ENCODE measurements at regions not wholly inside any gene's neighbourhood (a gene's known extent, or its start where the extent isn't known, plus 50 kb on each side); places are given as distances from the start of the nearest gene placed in this dataset.

GRCh38 chr1:113198806-113199205, 125.8 kb downstream of the LRIG2 start:
- TF ChIP-seq CTCF (optimal IDR thresholded peaks at IDR 0.05 in 1 of 3, IDR thresholded peaks at IDR 0.05 in 1 of 3, conservative IDR thresholded peaks at IDR 0.05 in 1 of 3; ENCODE audit: extremely low read depth in 1 of 3, insufficient read depth in 2 of 3, low read length in 3 of 3) = no peak
- no peak for TF ChIP-seq EZH2 (IDR thresholded peaks at IDR 0.05; ENCODE audit: low read length)

All from keratinocyte (primary cell).